Activated CD4-positive, alpha-beta T cell treated with anti-CD3 and anti-CD28 coated beads, Interleukin-2, amount 10 ng/mL, durations not matched to agents 7 days and 5 days (primary cell): ENCODE measurements at regions not wholly inside any gene's neighbourhood (a gene's known extent, or its start where the extent isn't known, plus 50 kb on each side); places are given as distances from the start of the nearest gene placed in this dataset.

ENCODE experiments used
- CTCF ChIA-PET: fragments of 350-600 bp; sonication (Branson Sonifier 250); formaldehyde crosslinking; loops from one replicate; lab custom pipeline; 2021; ENCODE audit warnings: antibody characterized with exemption; lab: Charles Lee
- POLR2A ChIA-PET: fragments of 350-600 bp; sonication (Branson Sonifier 250); formaldehyde crosslinking; loops from one replicate; lab custom pipeline; 2021; ENCODE audit warnings: antibody characterized with exemption; lab: Charles Lee
- DNase-seq: peaks from one replicate; pipeline ENCODE4 v3.0.0-alpha.2; 2020
- H3K27ac Mint-ChIP-seq: one replicate; pipeline ENCODE4 v1.8.0; 2021; ENCODE audit warnings: mild to moderate bottlenecking, moderate library complexity, mixed read lengths
- H3K27me3 Mint-ChIP-seq: one replicate; pipeline ENCODE4 v1.8.0; 2021; ENCODE audit warnings: mixed read lengths
- H3K36me3 Mint-ChIP-seq: one replicate; pipeline ENCODE4 v1.8.0; 2021; ENCODE audit warnings: low read depth, mixed read lengths
- H3K4me1 Mint-ChIP-seq: one replicate; pipeline ENCODE4 v1.8.0; 2021; ENCODE audit warnings: mixed read lengths
- H3K4me3 Mint-ChIP-seq: one replicate; pipeline ENCODE4 v1.8.0; 2021; ENCODE audit warnings: mild to moderate bottlenecking, moderate library complexity, mixed read lengths
- H3K9me3 Mint-ChIP-seq: one replicate; pipeline ENCODE4 v1.8.0; 2021; ENCODE audit warnings: mixed read lengths

DNA sequence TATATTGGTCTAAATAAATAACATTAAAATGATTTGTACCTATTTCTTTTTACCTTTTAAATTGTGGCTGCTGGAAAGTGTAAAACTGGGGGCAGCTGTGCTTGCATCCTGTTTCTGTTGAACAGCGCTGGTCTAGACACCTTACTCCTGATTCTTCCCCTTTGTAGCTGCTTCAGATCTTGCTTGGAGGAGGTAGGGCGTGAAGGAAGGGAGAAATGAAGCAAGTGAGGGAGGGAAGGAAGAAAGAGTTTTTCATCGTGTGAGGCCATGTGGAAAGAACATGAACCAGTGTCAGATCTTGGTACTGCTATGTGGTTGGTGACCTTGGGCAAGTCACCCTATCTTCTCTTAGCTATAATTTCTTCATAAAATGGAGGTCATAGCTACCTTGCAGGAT lies 89.0 kb upstream of the SEC11C start:
- Mint-ChIP-seq H3K4me1 (no peaks in the 10 kb centered on the region), H3K4me3 (no peak overlapping the region), H3K27ac (no peak overlapping the region), H3K27me3 (peaks cover 12% of the 10 kb centered on the region), H3K36me3 (no peaks in the 10 kb centered on the region), H3K9me3 (no peaks in the 10 kb centered on the region)
- CTCF ChIA-PET: interaction anchor here (0.8 kb wide), 1 partner anchor 20 kb away, joined by 3 read pairs; no protein-coding TSS in a partner anchor
- POLR2A ChIA-PET: interaction anchor here (0.6 kb wide), 1 partner anchor 9 kb away, joined by 3 read pairs; no protein-coding TSS in a partner anchor
- DNase-seq: no peak

DNA sequence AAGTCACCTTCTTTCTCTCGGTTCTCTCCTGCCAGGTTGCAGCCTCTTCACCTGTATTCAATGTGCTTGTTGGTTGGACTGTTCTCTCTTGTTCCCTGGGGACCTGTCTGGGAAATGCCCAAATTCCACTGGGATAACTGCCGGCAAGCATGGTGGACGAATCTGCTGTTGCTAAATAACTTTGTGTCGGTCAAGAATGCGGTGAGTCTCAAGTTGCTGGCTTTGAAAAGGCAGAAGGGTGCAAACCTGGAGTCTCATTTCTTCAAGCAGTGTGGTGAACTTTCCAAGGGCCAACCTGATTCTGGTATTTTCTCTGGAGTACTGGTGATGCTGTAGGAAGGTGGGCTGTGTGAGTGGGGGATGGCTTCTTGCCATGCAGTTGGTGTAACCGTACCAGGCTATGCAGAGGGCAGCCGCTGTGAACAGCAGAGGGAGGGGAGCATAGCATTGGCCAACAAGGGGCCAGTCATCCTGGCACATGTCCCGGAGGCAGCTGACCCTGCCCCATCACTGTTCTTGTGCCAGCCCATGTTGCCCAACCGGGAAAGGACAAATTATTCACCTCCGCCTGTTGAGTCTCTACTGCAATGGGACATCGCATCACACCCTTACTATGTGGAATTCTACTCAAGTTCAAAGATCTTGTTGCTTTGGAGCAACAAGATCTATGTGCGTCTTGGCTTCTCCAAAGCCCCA lies 88.1 kb upstream of the SEC11C start:
- Mint-ChIP-seq H3K4me3 (no peak overlapping the region), H3K27me3 (peaks cover 12% of the 10 kb centered on the region), H3K36me3 (no peaks in the 10 kb centered on the region), H3K4me1 (no peaks in the 10 kb centered on the region), H3K27ac (no peak overlapping the region), H3K9me3 (no peaks in the 10 kb centered on the region)
- POLR2A ChIA-PET: no interaction called here
- DNase-seq: no peak
- CTCF ChIA-PET: no interaction called here

DNA sequence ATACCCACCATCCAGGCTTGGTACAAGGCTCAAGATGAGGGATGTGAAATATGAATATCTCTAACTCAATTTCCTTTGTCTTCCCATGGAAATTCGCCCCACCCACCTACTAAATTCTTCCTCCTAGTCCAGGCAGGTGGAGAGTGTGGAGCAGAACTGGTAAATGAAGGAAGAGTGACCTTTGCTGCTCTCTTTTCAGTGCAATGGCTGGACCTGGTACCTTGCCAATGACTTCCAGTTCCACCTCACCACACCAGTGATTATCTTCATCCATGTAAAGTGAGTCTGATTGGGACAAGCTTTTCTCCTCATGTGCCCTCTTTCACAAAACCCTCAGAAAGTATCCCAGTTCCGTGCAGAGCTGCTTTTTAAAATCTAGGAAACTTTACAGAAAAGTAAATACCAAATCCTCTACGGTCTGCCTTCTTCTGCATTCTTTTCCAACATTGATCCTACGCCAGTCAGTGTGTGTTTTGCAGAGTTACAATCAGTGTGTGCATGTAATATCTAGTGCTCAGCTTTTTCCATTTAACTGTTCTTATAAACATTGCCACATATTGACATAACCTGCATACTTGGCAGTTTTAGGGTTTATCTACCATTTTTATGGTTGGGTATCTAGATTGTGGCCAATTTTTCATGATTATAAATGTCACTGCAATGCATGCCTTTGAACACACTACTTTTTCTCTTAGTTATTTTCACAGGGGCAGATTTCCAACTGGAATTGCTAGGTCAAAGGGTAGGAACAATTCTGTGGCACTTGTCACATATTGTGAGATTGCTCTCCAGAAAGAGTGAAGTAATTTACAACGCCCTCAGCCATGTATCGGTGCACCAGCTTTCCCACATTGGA lies 86.5 kb upstream of the SEC11C start:
- no peak overlapping the region for H3K4me3 Mint-ChIP-seq
- DNase-seq: no peak
- no peak overlapping the region for H3K27ac Mint-ChIP-seq
- H3K36me3 Mint-ChIP-seq: no peaks in the 10 kb centered on the region
- H3K27me3 Mint-ChIP-seq: peaks cover 8% of the 10 kb centered on the region
- H3K4me1 Mint-ChIP-seq: no peaks in the 10 kb centered on the region
- POLR2A ChIA-PET: no interaction called here
- no peaks in the 10 kb centered on the region for H3K9me3 Mint-ChIP-seq
- CTCF ChIA-PET: no interaction called here

DNA sequence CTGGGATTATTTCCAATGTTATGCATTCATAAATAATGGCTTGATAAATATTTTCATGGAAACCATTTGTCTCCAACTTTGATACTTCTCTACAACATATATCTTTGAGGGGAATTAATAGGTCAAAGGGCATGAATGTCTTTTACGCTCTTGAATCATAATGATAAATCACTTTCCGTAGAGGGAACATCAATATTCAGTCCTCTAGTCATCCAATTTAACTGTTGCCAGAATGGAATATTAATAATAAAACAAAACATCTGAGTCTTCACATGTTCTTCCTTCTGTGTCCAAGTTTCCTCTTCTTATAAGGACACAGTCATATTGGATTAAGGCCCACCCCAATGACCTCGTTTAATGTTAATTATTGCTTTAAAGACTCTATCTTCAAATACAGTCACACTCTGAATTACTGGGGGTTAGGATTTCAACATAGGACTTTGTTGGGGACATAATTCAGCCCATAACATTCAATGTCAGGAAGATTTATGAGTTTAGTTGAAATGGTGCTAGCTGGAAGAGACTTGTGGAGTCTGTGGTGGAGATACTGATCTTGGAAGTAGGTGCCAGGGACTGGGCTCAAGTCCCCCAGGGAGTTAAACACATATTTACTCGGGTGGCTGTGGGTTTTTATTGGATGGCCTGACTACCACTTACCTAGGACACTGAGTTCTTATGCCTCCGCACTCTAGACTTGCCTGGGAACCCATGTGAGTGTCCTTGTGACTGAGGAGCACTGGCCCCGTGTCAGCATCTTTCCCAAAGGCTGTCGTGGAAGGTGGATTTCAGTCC lies 85.0 kb upstream of the SEC11C start:
- Mint-ChIP-seq H3K27ac (no peak overlapping the region), H3K27me3 (peaks cover 4% of the 10 kb centered on the region), H3K4me1 (no peaks in the 10 kb centered on the region), H3K36me3 (no peaks in the 10 kb centered on the region), H3K9me3 (no peaks in the 10 kb centered on the region), H3K4me3 (no peak overlapping the region)
- POLR2A ChIA-PET: interaction anchor here (0.9 kb wide), 1 partner anchor 16 kb away, joined by 3 read pairs; no protein-coding TSS in a partner anchor
- CTCF ChIA-PET: no interaction called here
- no peak for DNase-seq

DNA sequence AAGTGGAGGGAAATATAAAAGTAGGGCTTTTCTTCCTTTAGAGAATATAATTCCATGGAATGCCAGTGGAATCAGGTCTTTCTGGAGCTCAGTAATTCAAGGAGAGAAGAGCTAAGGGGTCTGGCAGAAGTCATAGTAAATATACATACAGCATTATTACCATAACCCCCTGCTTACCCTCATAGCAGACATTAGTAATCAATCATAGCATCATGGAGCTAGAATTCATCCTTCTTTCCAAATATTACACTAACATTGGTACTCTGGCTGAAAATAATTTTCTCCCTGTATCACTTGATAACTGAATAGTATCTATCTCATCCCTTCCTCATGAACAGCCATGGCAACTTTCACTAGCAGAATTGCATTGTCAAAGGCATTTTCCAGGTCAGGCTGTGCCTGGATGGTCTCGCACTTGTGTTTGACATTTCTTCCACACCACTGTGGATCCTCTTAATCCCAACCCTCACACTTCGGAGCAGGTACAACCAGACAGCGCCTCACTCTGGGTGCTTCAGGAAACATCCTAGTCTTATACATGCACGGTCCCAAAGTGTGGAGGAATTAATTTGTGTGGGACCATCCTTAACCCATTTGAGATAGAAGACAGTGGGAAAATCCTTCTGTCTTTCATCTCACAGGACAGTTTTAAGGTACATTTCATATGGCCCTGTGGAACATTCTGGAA lies 84.2 kb upstream of the SEC11C start:
- POLR2A ChIA-PET: interaction anchor here (0.9 kb wide), 1 partner anchor 17 kb away, joined by 3 read pairs; no protein-coding TSS in a partner anchor
- no peak overlapping the region for H3K27ac Mint-ChIP-seq
- no peaks in the 10 kb centered on the region for H3K4me1 Mint-ChIP-seq
- H3K4me3 Mint-ChIP-seq: no peak overlapping the region
- CTCF ChIA-PET: interaction anchor here (0.5 kb wide), 1 partner anchor 253 kb away, joined by 4 read pairs; no protein-coding TSS in a partner anchor
- peaks cover 4% of the 10 kb centered on the region for H3K27me3 Mint-ChIP-seq
- H3K36me3 Mint-ChIP-seq: no peaks in the 10 kb centered on the region
- DNase-seq: no peak
- H3K9me3 Mint-ChIP-seq: no peaks in the 10 kb centered on the region

DNA sequence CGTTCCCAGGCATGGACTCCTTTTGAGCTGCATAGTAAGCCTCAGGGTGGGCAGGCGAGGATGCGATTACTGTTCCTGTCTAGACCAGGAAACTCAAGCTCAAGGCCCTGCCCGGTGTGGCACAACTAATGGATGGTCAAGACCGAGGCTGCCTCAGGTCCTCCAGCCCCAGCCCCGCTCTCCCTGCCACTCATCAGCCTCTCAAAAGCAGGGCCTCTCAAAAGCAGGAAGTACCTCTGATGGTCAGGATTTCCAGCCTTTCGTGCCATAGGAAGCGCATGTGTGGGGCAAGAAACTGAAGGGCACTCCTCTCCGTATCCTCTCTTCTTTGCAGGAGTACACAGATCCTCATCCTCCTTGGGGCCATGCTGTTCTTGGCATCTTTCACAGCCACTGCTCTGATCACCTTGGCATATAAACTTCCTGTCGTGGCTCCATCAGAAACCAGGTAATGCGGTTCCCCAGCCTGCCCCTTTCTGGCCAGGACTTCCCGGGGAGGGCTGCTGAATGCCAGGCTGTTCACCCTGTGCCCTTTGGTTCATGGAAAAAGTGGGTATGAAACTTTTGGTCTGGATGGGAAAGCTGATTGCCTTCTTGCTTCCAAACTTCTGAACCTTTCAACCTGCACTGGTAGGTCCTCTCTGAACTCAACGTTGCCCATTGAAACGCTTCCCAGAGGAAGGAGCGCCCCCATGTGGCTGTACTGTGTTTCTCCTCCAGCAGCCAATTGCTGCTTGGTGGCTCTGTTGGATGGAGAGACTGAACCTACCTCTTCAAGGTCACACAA lies 82.8 kb upstream of the SEC11C start:
- no peaks in the 10 kb centered on the region for H3K4me1 Mint-ChIP-seq
- H3K36me3 Mint-ChIP-seq: no peaks in the 10 kb centered on the region
- ChIA-PET POLR2A (no interaction called here), CTCF (interaction anchor here (0.7 to 1.0 kb wide), 2 partner anchors 14 to 288 kb away, joined by 3 to 4 read pairs; no protein-coding TSS in a partner anchor)
- no peak overlapping the region for H3K4me3 Mint-ChIP-seq
- DNase-seq: peak; percentile 73
- no peak overlapping the region for H3K27ac Mint-ChIP-seq
- H3K27me3 Mint-ChIP-seq: peaks cover 2% of the 10 kb centered on the region
- no peaks in the 10 kb centered on the region for H3K9me3 Mint-ChIP-seq

DNA sequence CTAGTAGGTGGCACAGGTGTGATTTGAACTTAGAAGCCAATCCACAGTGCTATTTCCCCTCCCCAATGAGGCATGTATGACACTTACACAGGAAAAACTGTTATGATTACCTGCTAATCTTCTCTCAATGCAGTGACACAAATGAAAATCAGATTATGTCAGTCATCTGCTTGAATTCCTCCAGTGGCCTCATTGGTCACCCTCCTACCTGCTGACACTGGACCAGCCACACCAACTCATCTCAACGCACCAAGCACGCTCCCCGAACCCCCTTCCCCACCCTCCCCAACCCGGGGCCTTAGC lies 82.2 kb upstream of the SEC11C start:
- no peak overlapping the region for H3K27ac Mint-ChIP-seq
- CTCF ChIA-PET: no interaction called here

DNA sequence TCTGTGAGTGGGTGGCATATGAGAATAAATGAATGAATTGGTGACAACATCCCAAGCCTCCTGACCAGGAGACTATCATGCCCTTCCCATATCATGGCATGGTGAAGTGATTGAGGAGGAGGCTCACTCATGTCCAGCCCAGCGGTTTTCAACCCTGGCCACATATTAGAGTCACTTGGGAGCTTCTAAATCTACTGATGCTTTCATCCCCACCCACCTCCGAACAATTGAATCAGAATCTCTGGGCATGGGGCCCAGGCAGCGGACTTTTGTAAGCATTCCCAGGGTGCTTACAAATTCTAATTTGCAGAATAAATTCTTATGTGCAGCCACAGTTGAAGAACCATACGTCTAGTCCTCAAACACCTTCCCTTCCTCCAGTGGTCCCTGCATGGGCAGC lies 81.7 kb upstream of the SEC11C start:
- H3K9me3 Mint-ChIP-seq: no peaks in the 10 kb centered on the region
- H3K36me3 Mint-ChIP-seq: no peaks in the 10 kb centered on the region
- no peak for DNase-seq
- H3K27ac Mint-ChIP-seq: no peak overlapping the region
- H3K4me3 Mint-ChIP-seq: no peak overlapping the region
- H3K4me1 Mint-ChIP-seq: no peaks in the 10 kb centered on the region
- POLR2A ChIA-PET: no interaction called here
- H3K27me3 Mint-ChIP-seq: peaks cover 2% of the 10 kb centered on the region
- CTCF ChIA-PET: interaction anchor here (1.2 kb wide), 1 partner anchor 290 kb away, joined by 3 read pairs; no protein-coding TSS in a partner anchor

More for the DNA sequence above, 82.2 kb upstream of the SEC11C start:
- no peaks in the 10 kb centered on the region for H3K9me3 Mint-ChIP-seq
- DNase-seq: no peak
- no peaks in the 10 kb centered on the region for H3K4me1 Mint-ChIP-seq
- H3K36me3 Mint-ChIP-seq: no peaks in the 10 kb centered on the region
- peaks cover 2% of the 10 kb centered on the region for H3K27me3 Mint-ChIP-seq
- H3K4me3 Mint-ChIP-seq: no peak overlapping the region
- POLR2A ChIA-PET: no interaction called here

DNA sequence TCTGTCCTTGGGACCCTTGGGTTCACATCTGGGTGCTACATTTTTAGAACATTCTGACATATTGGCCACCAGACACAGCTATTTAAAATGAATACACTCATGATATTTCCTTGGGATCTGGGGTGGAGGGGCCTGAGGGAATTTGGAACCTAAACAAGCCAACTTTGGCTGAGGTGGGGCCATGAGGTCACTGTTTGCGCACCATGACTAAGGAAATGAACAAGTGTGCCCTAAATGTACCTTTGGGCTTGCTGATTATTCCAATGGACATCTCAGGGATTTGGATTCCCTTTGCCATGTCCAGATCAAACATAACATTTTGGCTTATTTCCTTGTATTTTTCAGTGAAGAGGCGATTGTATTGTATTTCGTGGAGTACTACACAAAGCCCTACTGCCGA lies 80.5 kb upstream of the SEC11C start:
- no peak for DNase-seq
- no peak overlapping the region for H3K4me3 Mint-ChIP-seq
- ChIA-PET POLR2A (no interaction called here), CTCF (interaction anchor here (0.7 to 0.8 kb wide), 3 partner anchors 11 to 551 kb away, joined by 3 read pairs; no protein-coding TSS in a partner anchor)
- no peaks in the 10 kb centered on the region for H3K36me3 Mint-ChIP-seq
- no peak overlapping the region for H3K27ac Mint-ChIP-seq
- H3K27me3 Mint-ChIP-seq: no peaks in the 10 kb centered on the region
- H3K9me3 Mint-ChIP-seq: no peaks in the 10 kb centered on the region
- H3K4me1 Mint-ChIP-seq: no peaks in the 10 kb centered on the region

DNA sequence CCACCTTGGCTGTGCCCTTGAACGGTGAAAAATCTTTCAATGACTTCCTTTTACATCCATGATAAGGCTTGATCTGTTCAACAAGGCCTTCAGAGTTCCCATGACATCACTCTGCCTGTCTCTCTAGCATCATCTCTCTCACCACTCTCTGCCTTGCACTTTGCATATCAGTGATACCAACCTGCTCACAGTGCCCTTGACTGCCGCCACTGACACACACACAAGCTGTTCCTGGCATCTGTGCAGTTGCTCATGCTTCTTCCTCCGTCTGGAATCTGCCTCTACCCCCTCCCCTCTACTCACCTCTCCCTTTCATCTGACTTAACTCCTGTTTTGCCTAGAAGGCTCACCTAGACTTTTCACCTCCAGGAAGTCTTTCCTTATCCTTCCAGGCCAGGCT lies 79.1 kb upstream of the SEC11C start:
- Mint-ChIP-seq H3K27ac (no peak overlapping the region), H3K4me1 (no peaks in the 10 kb centered on the region), H3K9me3 (no peaks in the 10 kb centered on the region), H3K27me3 (no peaks in the 10 kb centered on the region), H3K36me3 (no peaks in the 10 kb centered on the region), H3K4me3 (no peak overlapping the region)
- CTCF ChIA-PET: no interaction called here
- DNase-seq: no peak
- POLR2A ChIA-PET: no interaction called here

DNA sequence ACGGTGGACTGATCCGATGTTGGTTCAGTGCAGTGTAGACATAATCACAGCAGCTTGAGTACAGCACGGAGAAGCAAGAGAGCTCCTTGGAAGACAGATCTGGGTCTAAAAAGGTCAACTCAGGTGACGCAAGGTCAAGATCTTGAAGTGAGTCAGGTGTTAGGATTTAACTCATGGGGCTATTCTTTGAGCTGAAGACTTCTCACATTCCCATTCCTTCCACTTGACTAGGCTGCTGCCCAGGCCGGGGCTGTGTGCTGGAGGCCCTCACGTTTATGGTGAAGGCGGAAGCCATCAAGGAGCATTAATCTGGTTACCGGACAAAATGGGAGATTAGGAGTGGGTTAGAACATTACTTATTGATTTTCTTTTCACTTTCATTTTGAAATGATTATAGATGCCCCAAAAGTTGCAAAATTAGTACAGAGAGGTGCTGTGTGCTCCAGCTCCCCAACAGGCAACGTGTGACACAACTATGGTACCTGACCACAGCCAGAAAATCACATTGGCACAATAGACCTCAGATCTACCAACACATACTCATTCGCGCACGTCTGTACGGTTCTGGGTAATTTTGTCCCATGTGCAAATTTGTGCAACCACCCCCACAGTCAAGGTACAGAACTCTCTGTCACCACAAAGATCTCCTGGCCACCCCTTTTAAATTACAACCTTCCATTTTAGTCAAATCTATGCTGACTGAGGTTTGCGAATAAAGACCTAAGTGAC lies 77.6 kb upstream of the SEC11C start:
- CTCF ChIA-PET: interaction anchor here (1.0 kb wide), 1 partner anchor 9 kb away, joined by 3 read pairs; no protein-coding TSS in a partner anchor
- DNase-seq: no peak
- peaks cover 4% of the 10 kb centered on the region for H3K27me3 Mint-ChIP-seq
- H3K36me3 Mint-ChIP-seq: no peaks in the 10 kb centered on the region
- POLR2A ChIA-PET: no interaction called here
- no peaks in the 10 kb centered on the region for H3K4me1 Mint-ChIP-seq
- H3K9me3 Mint-ChIP-seq: no peaks in the 10 kb centered on the region
- H3K4me3 Mint-ChIP-seq: no peak overlapping the region
- H3K27ac Mint-ChIP-seq: no peak overlapping the region
